ENCODE measurements at regions not wholly inside any gene's neighbourhood (a gene's known extent, or its start where the extent isn't known, plus 50 kb on each side); places are given as distances from the start of the nearest gene placed in this dataset.

DNA sequence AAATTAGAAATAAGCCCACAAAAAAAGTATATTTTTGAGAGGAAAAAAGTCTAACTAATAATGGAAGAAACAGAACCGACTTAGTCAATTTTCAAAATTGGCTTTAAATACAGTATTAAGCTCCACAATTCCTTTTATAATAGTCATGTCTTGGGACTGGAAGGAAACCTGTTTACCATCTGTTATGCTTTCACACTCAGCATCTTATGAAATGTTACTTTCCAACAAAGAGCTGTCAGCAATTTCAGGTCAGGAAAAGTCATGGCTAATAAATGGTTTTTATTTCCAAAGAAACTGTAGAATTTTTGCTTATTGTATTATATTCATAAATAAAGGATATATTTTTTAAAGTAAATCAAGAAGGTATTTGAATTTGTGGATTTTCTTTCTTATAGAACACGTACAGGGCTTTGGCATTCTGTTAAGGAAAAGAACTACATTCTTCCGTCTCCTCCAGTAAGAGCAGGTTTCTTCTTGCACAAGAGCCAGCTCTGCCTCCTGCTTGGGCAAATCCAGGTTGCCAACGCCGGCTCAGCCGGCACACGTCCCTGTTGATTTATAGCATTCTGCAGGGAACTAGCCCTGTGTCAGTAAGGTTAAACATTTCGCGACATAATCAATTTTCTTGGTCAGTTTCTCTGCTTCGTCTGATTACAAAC is 52.9 kb upstream of the GPR12 start:
- H4K20me1 ChIP-seq (ENCODE audit: control insufficient read depth, insufficient read depth, low read depth, low read length) = no peaks in the 10 kb centered on the region
- H3K4me3 ChIP-seq (ENCODE audit: low read length) = no peak overlapping the region
- no peaks in the 10 kb centered on the region for H3K4me1 ChIP-seq (ENCODE audit: control insufficient read depth, low read length)
- H3K9me2 ChIP-seq (replicated peaks; ENCODE audit: control insufficient read depth, low read length) = no peaks in the 10 kb centered on the region; the same call in 1 of the 2 replicates
- H3K27me3 ChIP-seq (ENCODE audit: control insufficient read depth, low read length) = peaks cover 18% of the 10 kb centered on the region
- no peaks in the 10 kb centered on the region for H3K36me3 ChIP-seq (ENCODE audit: control insufficient read depth, low read length)
- no peaks in the 10 kb centered on the region for H3K79me2 ChIP-seq (ENCODE audit: control insufficient read depth, low read length)
- no peak overlapping the region for H3K27ac ChIP-seq (ENCODE audit: low read depth, low read length)
- no peak overlapping the region for H3K4me2 ChIP-seq (ENCODE audit: low read length)
- TF ChIP-seq EZH2phosphoT487 (IDR thresholded peaks at IDR 0.05; ENCODE audit: borderline replicate concordance, low read length) = no peak
- TF ChIP-seq, protein P1, sequence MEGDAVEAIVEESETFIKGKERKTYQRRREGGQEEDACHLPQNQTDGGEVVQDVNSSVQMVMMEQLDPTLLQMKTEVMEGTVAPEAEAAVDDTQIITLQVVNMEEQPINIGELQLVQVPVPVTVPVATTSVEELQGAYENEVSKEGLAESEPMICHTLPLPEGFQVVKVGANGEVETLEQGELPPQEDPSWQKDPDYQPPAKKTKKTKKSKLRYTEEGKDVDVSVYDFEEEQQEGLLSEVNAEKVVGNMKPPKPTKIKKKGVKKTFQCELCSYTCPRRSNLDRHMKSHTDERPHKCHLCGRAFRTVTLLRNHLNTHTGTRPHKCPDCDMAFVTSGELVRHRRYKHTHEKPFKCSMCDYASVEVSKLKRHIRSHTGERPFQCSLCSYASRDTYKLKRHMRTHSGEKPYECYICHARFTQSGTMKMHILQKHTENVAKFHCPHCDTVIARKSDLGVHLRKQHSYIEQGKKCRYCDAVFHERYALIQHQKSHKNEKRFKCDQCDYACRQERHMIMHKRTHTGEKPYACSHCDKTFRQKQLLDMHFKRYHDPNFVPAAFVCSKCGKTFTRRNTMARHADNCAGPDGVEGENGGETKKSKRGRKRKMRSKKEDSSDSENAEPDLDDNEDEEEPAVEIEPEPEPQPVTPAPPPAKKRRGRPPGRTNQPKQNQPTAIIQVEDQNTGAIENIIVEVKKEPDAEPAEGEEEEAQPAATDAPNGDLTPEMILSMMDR (IDR thresholded peaks at IDR 0.05; ENCODE audit: low read depth, low read length, poor library complexity, severe bottlenecking) = no peak
- no peaks in the 10 kb centered on the region for H3F3A ChIP-seq (ENCODE audit: control insufficient read depth, insufficient read depth)
- H3K9me3 ChIP-seq (ENCODE audit: control insufficient read depth, insufficient read depth, low read length) = no peaks in the 10 kb centered on the region

DNA sequence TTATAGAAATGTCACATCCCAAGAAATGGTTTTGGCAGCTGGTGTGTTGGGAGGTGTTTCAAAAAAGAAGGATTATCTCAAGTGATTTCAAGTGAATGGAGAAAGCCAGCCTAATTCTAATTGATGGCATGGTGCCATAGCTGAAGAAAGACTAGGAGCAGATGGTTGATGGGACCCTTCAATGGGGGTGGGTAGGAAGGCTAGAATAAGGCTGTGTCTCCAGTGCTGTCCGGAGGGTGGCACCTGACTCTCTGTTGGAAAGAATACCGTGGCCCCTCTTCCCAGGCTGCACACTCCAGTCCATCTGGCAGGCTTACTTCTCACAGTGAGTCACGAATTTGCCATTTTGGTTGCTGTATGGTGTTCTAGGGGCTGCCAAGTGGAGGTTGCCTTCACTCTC is 51.0 kb upstream of the GPR12 start:
- Histone ChIP-seq H3K9me3 (ENCODE audit: control insufficient read depth, insufficient read depth, low read length) (no peaks in the 10 kb centered on the region), H4K20me1 (ENCODE audit: control insufficient read depth, insufficient read depth, low read depth, low read length) (no peaks in the 10 kb centered on the region), H3K79me2 (ENCODE audit: control insufficient read depth, low read length) (no peaks in the 10 kb centered on the region), H3K4me3 (ENCODE audit: low read length) (no peak overlapping the region), H3K27ac (ENCODE audit: low read depth, low read length) (no peak overlapping the region), H3K36me3 (ENCODE audit: control insufficient read depth, low read length) (no peaks in the 10 kb centered on the region), H3K4me1 (ENCODE audit: control insufficient read depth, low read length) (no peaks in the 10 kb centered on the region), H3F3A (ENCODE audit: control insufficient read depth, insufficient read depth) (no peaks in the 10 kb centered on the region), H3K27me3 (ENCODE audit: control insufficient read depth, low read length) (peaks cover 21% of the 10 kb centered on the region), H3K9me2 (replicated peaks; ENCODE audit: control insufficient read depth, low read length) (no peaks in the 10 kb centered on the region; the same call in 1 of the 2 replicates), H3K4me2 (ENCODE audit: low read length) (no peak overlapping the region)
- TF ChIP-seq EZH2phosphoT487 (IDR thresholded peaks at IDR 0.05; ENCODE audit: borderline replicate concordance, low read length) = no peak
- TF ChIP-seq, protein P1 (IDR thresholded peaks at IDR 0.05; ENCODE audit: low read depth, low read length, poor library complexity, severe bottlenecking) = no peak

All from DOHH2 (cell line).